Kidney glomerular epithelial cell (primary cell): ENCODE measurements at regions not wholly inside any gene's neighbourhood (a gene's known extent, or its start where the extent isn't known, plus 50 kb on each side); places are given as distances from the start of the nearest gene placed in this dataset.

Source experiments
- DNase-seq: peaks from one replicate; lab custom pipeline; 2025; lab: John Stamatoyannopoulos, UW

GRCh38 chr10:44821290-44821689 is 89.8 kb upstream of the TMEM72 start:
- no peak for DNase-seq

DNA sequence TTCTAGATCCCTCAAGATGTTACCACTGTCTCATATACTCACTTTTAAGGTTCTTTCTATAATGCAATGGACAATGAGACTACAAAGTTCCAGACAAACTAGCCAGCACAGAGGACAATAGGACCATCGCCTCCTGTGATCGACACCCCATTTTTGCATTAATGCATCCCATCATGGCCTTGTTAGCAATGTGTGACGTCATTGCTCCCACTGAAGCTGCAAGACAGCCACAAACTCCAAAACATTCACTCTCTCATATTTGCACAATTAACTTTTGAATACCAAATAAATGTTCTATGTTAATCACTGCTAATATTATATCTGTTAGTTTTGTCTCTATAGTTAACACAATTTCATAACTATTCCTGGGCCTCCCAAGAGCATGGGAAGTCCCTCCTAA is 88.8 kb upstream of the TMEM72 start:
- DNase-seq, result no peak

DNA sequence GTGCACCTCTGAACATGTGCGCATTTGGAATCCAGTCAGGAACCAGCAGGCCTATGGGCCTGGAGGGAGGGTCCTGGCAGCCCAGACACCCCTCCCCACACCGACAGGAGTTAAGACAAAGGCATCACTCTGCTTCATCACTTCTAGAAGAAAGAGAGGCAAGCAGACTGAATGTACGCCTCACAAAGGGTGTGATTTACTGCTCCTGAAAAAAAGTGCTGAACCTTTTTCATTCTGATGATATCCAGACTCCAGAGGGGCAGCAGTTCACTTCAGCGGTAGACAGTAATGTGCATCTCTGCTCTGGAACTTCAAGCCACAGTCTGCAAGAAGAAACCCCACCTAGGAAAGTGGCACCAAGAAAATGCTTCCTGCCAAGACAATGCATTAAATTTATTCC is 88.2 kb upstream of the TMEM72 start:
- no peak for DNase-seq

DNA sequence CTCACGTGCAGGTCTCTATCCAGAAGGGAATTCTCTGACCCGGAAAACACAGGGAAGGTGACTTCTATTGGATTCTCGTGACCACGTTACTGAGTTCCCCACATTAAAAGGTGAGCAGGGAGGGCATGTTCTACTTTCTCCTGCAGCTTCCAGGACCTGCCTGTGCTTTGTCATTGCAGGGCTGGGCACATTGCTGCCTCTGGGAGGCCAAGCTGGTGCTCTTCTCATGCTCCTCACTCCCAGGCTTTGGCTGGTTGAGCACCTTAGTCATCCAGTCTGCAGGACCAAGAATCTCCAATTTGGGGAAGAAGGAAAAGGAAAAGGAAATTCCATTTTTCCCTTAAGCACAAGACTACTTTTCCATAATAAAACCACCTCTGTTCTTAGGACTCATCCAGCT is 86.5 kb upstream of the TMEM72 start:
- DNase-seq, result no peak

GRCh38 chr10:44827431-44828006 is 83.6 kb upstream of the TMEM72 start:
- no peak for DNase-seq

- DNase-seq, result no peak
Observed at GRCh38 chr10:44828508-44829142, 82.5 kb upstream of the TMEM72 start.

- DNase-seq, result no peak
Observed at GRCh38 chr10:44829426-44829825, 81.7 kb upstream of the TMEM72 start.

GRCh38 chr10:44830022-44830421 is 81.1 kb upstream of the TMEM72 start:
- peak; percentile 4 for DNase-seq

DNA sequence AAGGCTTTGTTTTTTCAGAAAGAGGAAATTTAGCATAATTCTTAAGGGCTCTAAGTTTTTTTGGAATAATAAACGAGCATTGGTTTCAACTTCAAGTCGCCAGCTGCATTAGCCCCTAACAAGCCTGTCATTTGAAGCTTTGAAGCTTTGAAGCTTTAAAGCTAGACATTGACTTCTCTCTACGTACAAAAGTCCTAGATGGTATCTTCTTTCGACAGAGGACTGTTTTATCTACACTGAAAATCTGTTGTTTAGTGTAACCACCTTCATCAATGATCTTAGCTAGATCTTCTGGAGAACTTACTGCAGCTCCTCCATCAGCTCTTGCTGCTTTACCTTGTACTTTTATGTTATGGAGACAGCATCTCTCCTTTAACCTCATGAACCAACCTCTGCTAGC is 79.6 kb upstream of the TMEM72 start:
- no peak for DNase-seq

DNA sequence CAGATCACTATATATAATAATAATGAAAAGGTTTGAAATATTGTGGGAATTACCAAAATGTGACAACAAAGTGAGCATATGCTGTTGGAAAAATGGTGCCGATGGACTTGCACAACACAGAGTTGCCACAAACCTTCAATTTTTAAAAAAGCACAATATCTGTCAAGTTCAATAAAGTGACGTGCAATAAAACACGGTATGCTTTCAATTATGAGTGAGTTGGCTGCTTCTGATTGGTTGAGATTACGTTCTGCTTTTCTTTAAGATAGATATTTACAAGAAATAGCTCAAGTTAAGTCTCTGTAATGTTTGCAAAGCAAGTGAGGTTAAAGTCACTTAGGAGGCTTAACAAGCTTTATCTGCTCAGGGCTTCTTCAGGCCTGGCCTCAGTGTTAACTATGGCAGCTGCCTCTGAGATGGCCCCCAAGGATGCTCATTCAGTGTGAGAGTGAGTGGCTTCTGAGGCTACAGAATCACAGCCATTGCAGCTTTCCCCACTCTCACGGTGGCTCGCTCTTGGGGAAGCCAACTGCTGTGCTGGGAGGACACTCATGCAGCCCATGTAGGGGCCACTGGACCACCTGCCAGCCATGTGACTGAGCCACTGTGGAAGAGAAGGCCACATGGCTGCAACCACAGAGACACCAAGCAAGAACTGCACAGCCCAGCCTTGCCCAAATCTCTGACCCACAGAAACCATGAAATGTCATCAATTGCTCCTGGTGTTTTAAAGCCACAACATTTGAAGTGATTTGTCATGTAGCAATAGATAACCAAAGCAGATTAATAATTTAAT is 78.3 kb upstream of the TMEM72 start:
- no peak for DNase-seq

DNA sequence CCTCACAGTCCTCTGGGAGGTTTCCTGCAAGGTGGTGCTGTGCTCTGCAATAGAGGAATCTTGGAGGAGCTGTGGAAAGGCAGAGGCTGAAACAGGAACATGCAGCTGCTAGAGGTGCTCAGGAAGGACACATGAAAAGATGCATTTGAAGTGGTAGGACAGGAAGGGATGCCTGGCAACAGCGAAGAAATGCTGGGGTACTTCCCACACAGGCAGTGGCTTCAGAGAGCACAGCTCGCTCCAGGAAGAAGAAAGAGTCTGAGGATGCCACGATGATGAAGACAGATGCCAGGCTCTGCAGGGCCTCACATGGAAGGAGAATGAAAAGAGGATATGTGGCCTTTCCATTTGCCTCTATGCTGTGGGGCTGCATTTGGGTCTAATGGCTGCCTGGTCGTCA is 77.0 kb upstream of the TMEM72 start:
- DNase-seq, result no peak

DNA sequence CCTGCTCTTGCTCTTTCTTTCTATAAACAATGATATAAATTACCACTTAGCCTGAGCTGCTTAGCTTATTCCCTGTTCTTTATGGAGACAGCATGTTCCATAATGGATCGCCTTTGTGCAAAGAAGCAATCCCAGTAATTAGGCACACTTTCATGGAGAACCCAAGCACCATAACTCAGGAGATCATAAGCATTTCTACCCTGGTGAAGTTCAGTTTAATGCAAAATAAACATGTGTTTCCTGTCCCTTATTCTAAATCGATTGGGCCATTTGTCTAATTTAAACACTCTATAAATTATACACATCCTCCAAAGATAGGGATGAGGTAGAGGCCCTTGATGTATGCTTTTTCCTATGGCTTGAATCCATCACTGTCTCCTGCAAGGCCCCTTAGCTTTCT is 75.8 kb upstream of the TMEM72 start:
- DNase-seq, result no peak

DNA sequence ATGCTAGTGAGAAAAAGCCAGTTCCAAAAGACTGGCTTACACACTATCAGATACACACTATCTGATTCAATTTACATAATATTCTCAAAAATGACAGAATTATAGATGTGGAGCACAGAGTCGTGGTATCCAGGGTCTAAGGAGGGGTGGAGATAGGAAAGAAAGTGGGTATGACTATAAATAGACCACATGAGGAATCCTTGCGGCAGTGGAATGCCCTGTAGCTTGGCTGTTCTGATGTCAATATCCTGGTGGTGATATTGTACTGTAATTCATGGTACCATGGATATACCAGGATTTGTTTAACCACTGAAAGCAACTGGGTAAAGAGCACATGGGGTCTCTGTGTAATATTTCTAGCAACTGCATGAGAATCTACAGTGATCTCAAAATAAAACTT is 67.7 kb upstream of the TMEM72 start:
- DNase-seq, result no peak

- DNase-seq, result no peak
Observed at GRCh38 chr10:44845361-44846175, 65.6 kb upstream of the TMEM72 start.

- DNase-seq, result no peak
Observed at GRCh38 chr10:44847110-44847509, 64.0 kb upstream of the TMEM72 start.

GRCh38 chr10:44848211-44848610 is 62.9 kb upstream of the TMEM72 start:
- DNase-seq, result no peak

- DNase-seq, result no peak
Observed at GRCh38 chr10:44849936-44850335, 61.2 kb upstream of the TMEM72 start.

GRCh38 chr10:44850356-44850934 is 60.7 kb upstream of the TMEM72 start:
- no peak for DNase-seq

GRCh38 chr10:44851413-44851812 is 59.7 kb upstream of the TMEM72 start:
- DNase-seq, result no peak

GRCh38 chr10:44851881-44852280 is 59.3 kb upstream of the TMEM72 start:
- no peak for DNase-seq

- peak; percentile 10 for DNase-seq
Observed at GRCh38 chr10:44853148-44853734, 57.9 kb upstream of the TMEM72 start.

DNA sequence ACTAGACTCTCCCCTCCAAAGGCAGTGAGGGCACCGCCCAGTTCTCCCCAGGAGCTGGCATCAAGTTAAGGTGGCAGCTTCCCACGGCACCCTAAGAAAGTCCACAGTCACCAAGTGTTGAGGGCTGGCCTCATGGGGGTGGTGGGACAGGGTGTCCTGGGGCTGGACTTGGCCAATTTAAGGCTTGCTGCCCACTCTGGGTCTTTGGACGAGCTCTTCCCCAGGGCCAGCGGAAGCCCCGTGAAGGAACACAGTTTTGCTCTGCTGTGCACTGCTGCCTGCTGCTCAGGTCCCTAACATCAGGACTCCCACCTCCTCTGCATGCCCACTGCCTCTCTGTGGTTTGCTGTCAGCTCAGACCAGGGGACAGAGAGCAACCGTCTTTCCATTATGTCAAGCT is 57.3 kb upstream of the TMEM72 start:
- no peak for DNase-seq
